ENCODE measurements at regions not wholly inside any gene's neighbourhood (a gene's known extent, or its start where the extent isn't known, plus 50 kb on each side); places are given as distances from the start of the nearest gene placed in this dataset.

- ATAC-seq (replicated peaks; ENCODE audit: extremely low read depth, poor library complexity, severe bottlenecking) (no peak), DNase-seq (ENCODE audit: low spot score in 2 of 2) (no peak)
- no peaks in the 10 kb centered on the region for H3K36me3 Mint-ChIP-seq (ENCODE audit: insufficient read depth)
- no peak overlapping the region for H3K4me3 Mint-ChIP-seq
- peaks cover 52% of the 10 kb centered on the region for H3K27me3 Mint-ChIP-seq
- peaks cover 6% of the 10 kb centered on the region for H3K9me3 Mint-ChIP-seq
- H3K27ac Mint-ChIP-seq (ENCODE audit: low read depth), result no peak overlapping the region
- no peaks in the 10 kb centered on the region for H3K4me1 Mint-ChIP-seq
Measured at GRCh38 chr1:199705825-199706224, 321.7 kb upstream of the NR5A2 start.

GRCh38 chr1:199706826-199707606 lies 320.5 kb upstream of the NR5A2 start:
- Mint-ChIP-seq H3K4me1 (no peaks in the 10 kb centered on the region), H3K27ac (ENCODE audit: low read depth) (no peak overlapping the region), H3K27me3 (peaks cover 59% of the 10 kb centered on the region), H3K36me3 (ENCODE audit: insufficient read depth) (no peaks in the 10 kb centered on the region), H3K9me3 (peaks cover 18% of the 10 kb centered on the region), H3K4me3 (no peak overlapping the region)
- no peak for ATAC-seq (replicated peaks; ENCODE audit: extremely low read depth, poor library complexity, severe bottlenecking)
- no peak for DNase-seq (ENCODE audit: low spot score in 2 of 2)

- H3K4me3 Mint-ChIP-seq, result no peak overlapping the region
Measured at GRCh38 chr1:199710974-199711373, 316.5 kb upstream of the NR5A2 start.

GRCh38 chr1:199716729-199717128 lies 310.8 kb upstream of the NR5A2 start:
- Mint-ChIP-seq H3K9me3 (peaks cover 4% of the 10 kb centered on the region), H3K4me1 (no peaks in the 10 kb centered on the region), H3K36me3 (ENCODE audit: insufficient read depth) (peaks cover 2% of the 10 kb centered on the region), H3K27me3 (peaks cover 41% of the 10 kb centered on the region), H3K4me3 (no peak overlapping the region), H3K27ac (ENCODE audit: low read depth) (no peak overlapping the region)
- ATAC-seq (replicated peaks; ENCODE audit: extremely low read depth, poor library complexity, severe bottlenecking) (no peak), DNase-seq (ENCODE audit: low spot score in 2 of 2) (no peak)

More at GRCh38 chr1:199710974-199711373, 316.5 kb upstream of the NR5A2 start:
- H3K9me3 Mint-ChIP-seq, result peaks cover 19% of the 10 kb centered on the region
- H3K27ac Mint-ChIP-seq (ENCODE audit: low read depth), result no peak overlapping the region
- H3K36me3 Mint-ChIP-seq (ENCODE audit: insufficient read depth), result peaks cover 2% of the 10 kb centered on the region
- ATAC-seq (replicated peaks; ENCODE audit: extremely low read depth, poor library complexity, severe bottlenecking), result no peak
- no peaks in the 10 kb centered on the region for H3K4me1 Mint-ChIP-seq
- DNase-seq (ENCODE audit: low spot score in 2 of 2), result no peak
- peaks cover 69% of the 10 kb centered on the region for H3K27me3 Mint-ChIP-seq

- no peak overlapping the region for H3K4me3 Mint-ChIP-seq
- no peak for ATAC-seq (replicated peaks; ENCODE audit: extremely low read depth, poor library complexity, severe bottlenecking)
- no peak for DNase-seq (ENCODE audit: low spot score in 2 of 2)
- no peaks in the 10 kb centered on the region for H3K9me3 Mint-ChIP-seq
- no peak overlapping the region for H3K27ac Mint-ChIP-seq (ENCODE audit: low read depth)
- peaks cover 2% of the 10 kb centered on the region for H3K36me3 Mint-ChIP-seq (ENCODE audit: insufficient read depth)
- H3K4me1 Mint-ChIP-seq, result no peaks in the 10 kb centered on the region
- H3K27me3 Mint-ChIP-seq, result peaks cover 16% of the 10 kb centered on the region
Measured at GRCh38 chr1:199719156-199719842, 308.2 kb upstream of the NR5A2 start.

GRCh38 chr1:199720496-199720895 lies 307.0 kb upstream of the NR5A2 start:
- DNase-seq (ENCODE audit: low spot score in 2 of 2) (no peak), ATAC-seq (replicated peaks; ENCODE audit: extremely low read depth, poor library complexity, severe bottlenecking) (no peak)
- no peaks in the 10 kb centered on the region for H3K36me3 Mint-ChIP-seq (ENCODE audit: insufficient read depth)
- H3K4me1 Mint-ChIP-seq, result no peaks in the 10 kb centered on the region
- H3K9me3 Mint-ChIP-seq, result no peaks in the 10 kb centered on the region
- no peak overlapping the region for H3K27ac Mint-ChIP-seq (ENCODE audit: low read depth)
- H3K27me3 Mint-ChIP-seq, result peaks cover 7% of the 10 kb centered on the region
- no peak overlapping the region for H3K4me3 Mint-ChIP-seq

GRCh38 chr1:199721001-199721400 lies 306.5 kb upstream of the NR5A2 start:
- H3K9me3 Mint-ChIP-seq, result no peaks in the 10 kb centered on the region
- H3K4me3 Mint-ChIP-seq, result no peak overlapping the region
- DNase-seq (ENCODE audit: low spot score in 2 of 2) (no peak), ATAC-seq (replicated peaks; ENCODE audit: extremely low read depth, poor library complexity, severe bottlenecking) (no peak)
- no peaks in the 10 kb centered on the region for H3K4me1 Mint-ChIP-seq
- H3K27ac Mint-ChIP-seq (ENCODE audit: low read depth), result no peak overlapping the region
- H3K27me3 Mint-ChIP-seq, result peaks cover 8% of the 10 kb centered on the region
- no peaks in the 10 kb centered on the region for H3K36me3 Mint-ChIP-seq (ENCODE audit: insufficient read depth)

GRCh38 chr1:199723250-199723956 lies 304.1 kb upstream of the NR5A2 start:
- no peak for ATAC-seq (replicated peaks; ENCODE audit: extremely low read depth, poor library complexity, severe bottlenecking)
- DNase-seq (ENCODE audit: low spot score in 2 of 2), result no peak
- H3K4me1 Mint-ChIP-seq, result no peaks in the 10 kb centered on the region
- H3K4me3 Mint-ChIP-seq, result no peak overlapping the region
- no peak overlapping the region for H3K27ac Mint-ChIP-seq (ENCODE audit: low read depth)
- H3K9me3 Mint-ChIP-seq, result no peaks in the 10 kb centered on the region
- peaks cover 25% of the 10 kb centered on the region for H3K27me3 Mint-ChIP-seq
- no peaks in the 10 kb centered on the region for H3K36me3 Mint-ChIP-seq (ENCODE audit: insufficient read depth)

GRCh38 chr1:199724049-199724448 lies 303.5 kb upstream of the NR5A2 start:
- Mint-ChIP-seq H3K27me3 (peaks cover 26% of the 10 kb centered on the region), H3K27ac (ENCODE audit: low read depth) (no peak overlapping the region), H3K36me3 (ENCODE audit: insufficient read depth) (no peaks in the 10 kb centered on the region), H3K9me3 (no peaks in the 10 kb centered on the region), H3K4me1 (no peaks in the 10 kb centered on the region), H3K4me3 (no peak overlapping the region)
- DNase-seq (ENCODE audit: low spot score in 2 of 2) (no peak), ATAC-seq (replicated peaks; ENCODE audit: extremely low read depth, poor library complexity, severe bottlenecking) (no peak)

- Mint-ChIP-seq H3K4me3 (no peak overlapping the region), H3K4me1 (no peaks in the 10 kb centered on the region), H3K27me3 (peaks cover 32% of the 10 kb centered on the region), H3K27ac (ENCODE audit: low read depth) (no peak overlapping the region), H3K36me3 (ENCODE audit: insufficient read depth) (no peaks in the 10 kb centered on the region), H3K9me3 (no peaks in the 10 kb centered on the region)
- DNase-seq (ENCODE audit: low spot score in 2 of 2), result no peak
- no peak for ATAC-seq (replicated peaks; ENCODE audit: extremely low read depth, poor library complexity, severe bottlenecking)
Measured at GRCh38 chr1:199725002-199725565, 302.4 kb upstream of the NR5A2 start.

GRCh38 chr1:199727682-199728081 lies 299.8 kb upstream of the NR5A2 start:
- DNase-seq (ENCODE audit: low spot score in 2 of 2) (no peak), ATAC-seq (replicated peaks; ENCODE audit: extremely low read depth, poor library complexity, severe bottlenecking) (no peak)
- Mint-ChIP-seq H3K27ac (ENCODE audit: low read depth) (no peak overlapping the region), H3K4me1 (no peaks in the 10 kb centered on the region), H3K36me3 (ENCODE audit: insufficient read depth) (peaks cover 2% of the 10 kb centered on the region), H3K27me3 (peaks cover 42% of the 10 kb centered on the region), H3K9me3 (peaks cover 2% of the 10 kb centered on the region), H3K4me3 (no peak overlapping the region)

GRCh38 chr1:199728345-199728744 lies 299.2 kb upstream of the NR5A2 start:
- ATAC-seq (replicated peaks; ENCODE audit: extremely low read depth, poor library complexity, severe bottlenecking) (no peak), DNase-seq (ENCODE audit: low spot score in 2 of 2) (no peak)
- H3K27ac Mint-ChIP-seq (ENCODE audit: low read depth), result no peak overlapping the region
- H3K27me3 Mint-ChIP-seq, result peaks cover 42% of the 10 kb centered on the region
- H3K4me1 Mint-ChIP-seq, result no peaks in the 10 kb centered on the region
- H3K9me3 Mint-ChIP-seq, result peaks cover 5% of the 10 kb centered on the region
- H3K4me3 Mint-ChIP-seq, result no peak overlapping the region
- H3K36me3 Mint-ChIP-seq (ENCODE audit: insufficient read depth), result peaks cover 2% of the 10 kb centered on the region
